ENCODE measurements at regions not wholly inside any gene's neighbourhood (a gene's known extent, or its start where the extent isn't known, plus 50 kb on each side); places are given as distances from the start of the nearest gene placed in this dataset.

DNA sequence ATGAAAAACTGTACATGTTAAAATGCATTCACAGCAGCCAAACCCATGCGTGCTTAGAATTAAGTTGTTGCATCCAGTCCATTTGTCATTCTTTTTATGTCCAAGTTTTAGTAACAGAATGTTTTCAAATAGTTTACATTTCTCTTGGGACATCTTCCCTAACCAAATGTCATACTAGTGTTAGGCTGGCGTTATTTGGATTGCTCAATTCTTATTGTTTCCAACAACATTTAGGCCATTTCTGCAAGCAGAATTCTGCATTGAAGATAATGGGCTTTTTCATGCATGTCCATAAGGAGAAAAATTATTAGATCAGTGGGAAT lies 203.0 kb downstream of the HIBADH start:
- no peak for TF ChIP-seq POLR2A (IDR thresholded peaks at IDR 0.05; ENCODE audit: low read depth, low read length)
- TF ChIP-seq POLR2AphosphoS5 (IDR thresholded peaks at IDR 0.05; ENCODE audit: low read depth, low read length) = no peak
- no peak for TF ChIP-seq TAF1 (IDR thresholded peaks at IDR 0.05; ENCODE audit: borderline replicate concordance, low read depth, low read length)

All from GM12892 (cell line).